HG03571 (cell line): ENCODE measurements at regions not wholly inside any gene's neighbourhood (a gene's known extent, or its start where the extent isn't known, plus 50 kb on each side); places are given as distances from the start of the nearest gene placed in this dataset.
"Not testable (repeated sequence)": the region's sequence is repeated elsewhere in the genome, so short reads cannot be mapped to it uniquely, and the experiment has no call there.

ENCODE experiments used
- ATAC-seq: cut with Tn5 transposase; IDR thresholded peaks from one replicate; pipeline ENCODE4 v1.9.1; 2021; ENCODE audit not compliant: unreplicated experiment

DNA sequence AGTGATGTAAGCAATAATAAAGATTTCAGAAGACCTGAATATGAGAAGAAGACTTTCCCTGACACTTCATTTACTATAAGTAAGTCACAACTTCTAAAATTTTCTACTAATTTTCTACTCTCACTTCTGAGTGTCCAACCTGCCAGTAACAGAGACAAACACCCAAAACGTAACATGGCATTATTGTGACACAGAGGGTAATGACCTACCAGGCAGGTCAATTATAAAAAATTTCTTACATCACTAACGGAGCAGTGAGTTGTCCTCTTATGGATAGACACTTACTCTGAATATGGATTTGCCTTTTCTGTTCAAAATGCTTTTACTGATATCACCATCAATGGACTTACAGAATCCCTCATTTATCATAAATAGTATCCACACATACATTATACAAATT, 405.9 kb upstream of the MAGEB16 start:
- ATAC-seq: no peak

- no peak for ATAC-seq
These were observed 391.8 kb upstream of the MAGEB16 start for GRCh38 chrX:35406386-35406785.

- no peak for ATAC-seq
These were observed 381.4 kb upstream of the MAGEB16 start for GRCh38 chrX:35416782-35417181.

DNA sequence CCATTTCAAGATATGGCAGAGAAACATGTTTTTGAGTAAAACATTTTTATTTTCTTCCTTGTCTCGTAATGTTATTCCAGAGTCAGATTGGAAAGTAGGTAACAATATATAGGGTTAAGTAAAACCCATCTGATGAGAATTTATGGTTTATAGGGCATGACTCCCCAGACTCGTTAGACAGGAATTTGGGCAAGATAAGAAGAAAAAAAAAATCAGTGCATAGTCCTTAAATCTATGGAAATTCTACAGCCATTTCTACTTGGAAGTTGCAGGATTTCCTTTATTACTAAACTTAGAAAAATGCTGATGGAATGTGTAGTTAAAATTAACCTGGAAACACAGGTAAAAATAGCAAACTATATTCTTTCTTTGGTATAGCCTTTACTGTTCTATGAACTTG, 366.1 kb upstream of the MAGEB16 start:
- no peak for ATAC-seq

GRCh38 chrX:35439034-35439660, 359.0 kb upstream of the MAGEB16 start:
- ATAC-seq: no peak

- ATAC-seq: no peak
These were observed 358.4 kb upstream of the MAGEB16 start for GRCh38 chrX:35439692-35440091.

DNA sequence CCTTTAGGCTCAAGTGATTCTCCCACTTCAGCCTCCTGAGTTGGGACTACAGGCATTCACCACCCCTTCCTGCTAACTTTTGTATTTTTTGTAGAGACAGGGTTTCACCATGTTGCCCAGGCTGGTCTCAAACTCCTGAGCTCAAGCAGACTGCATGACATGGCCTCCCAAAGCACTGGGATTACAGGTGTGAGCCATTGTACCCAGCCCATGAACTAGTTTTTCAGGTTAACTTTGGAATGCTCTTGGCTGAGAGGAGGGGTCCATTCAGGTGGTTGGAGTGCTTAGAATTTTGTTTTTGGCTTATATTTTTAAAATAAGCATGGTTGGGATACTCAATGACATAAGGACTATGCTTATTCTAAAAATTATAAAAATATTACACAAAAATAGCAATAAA, 355.7 kb upstream of the MAGEB16 start:
- ATAC-seq: no peak

GRCh38 chrX:35443091-35443582, 355.0 kb upstream of the MAGEB16 start:
- peak; percentile 49 for ATAC-seq

- ATAC-seq: no peak
These were observed 353.3 kb upstream of the MAGEB16 start for GRCh38 chrX:35444671-35445355.

- no peak for ATAC-seq
These were observed 352.2 kb upstream of the MAGEB16 start for GRCh38 chrX:35445912-35446311.

- no peak for ATAC-seq
These were observed 341.3 kb upstream of the MAGEB16 start for GRCh38 chrX:35456891-35457290.

GRCh38 chrX:35458142-35458541, 340.0 kb upstream of the MAGEB16 start:
- no peak for ATAC-seq

DNA sequence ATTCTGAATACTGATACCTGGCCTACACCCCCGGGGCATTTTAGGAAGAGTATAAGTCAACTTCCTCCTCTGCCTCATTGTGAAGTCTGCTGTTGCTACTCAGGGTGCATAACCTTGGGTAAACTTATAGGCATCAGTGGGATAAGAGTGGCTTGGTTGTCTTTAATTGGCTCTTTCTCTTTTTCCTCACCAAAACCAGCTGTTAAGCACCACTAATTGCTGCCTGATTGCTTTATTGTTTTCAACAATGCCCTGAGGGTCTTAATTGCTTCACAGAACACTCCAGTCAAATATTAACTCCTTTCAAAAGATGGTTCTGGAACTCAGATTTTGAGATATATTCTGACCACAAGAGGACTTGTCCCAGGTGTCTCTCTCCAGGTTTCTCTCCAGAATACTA, 337.0 kb upstream of the MAGEB16 start:
- no peak for ATAC-seq

DNA sequence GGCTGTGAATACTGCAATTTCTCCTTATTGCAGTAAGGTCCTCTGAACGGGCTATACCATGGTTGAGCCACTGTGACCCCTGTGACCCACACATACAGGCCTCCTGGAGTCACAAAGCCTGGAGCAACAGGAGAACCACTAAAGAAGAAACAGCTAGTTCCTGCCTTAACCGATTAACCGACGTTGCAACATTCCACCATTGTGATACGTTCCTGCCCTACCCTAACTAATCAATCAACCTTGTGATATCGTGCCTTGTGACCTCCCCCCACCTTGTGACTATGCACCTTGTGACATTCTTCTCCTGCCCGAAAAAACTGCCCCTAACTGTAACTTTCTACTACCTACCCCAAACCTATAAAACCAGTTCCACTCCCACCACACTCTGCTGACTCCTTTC, 301.5 kb upstream of the MAGEB16 start:
- not testable (repeated sequence) for ATAC-seq

GRCh38 chrX:35497453-35497852, 300.7 kb upstream of the MAGEB16 start:
- not testable (repeated sequence) for ATAC-seq

GRCh38 chrX:35499071-35499862, 298.9 kb upstream of the MAGEB16 start:
- no peak for ATAC-seq

DNA sequence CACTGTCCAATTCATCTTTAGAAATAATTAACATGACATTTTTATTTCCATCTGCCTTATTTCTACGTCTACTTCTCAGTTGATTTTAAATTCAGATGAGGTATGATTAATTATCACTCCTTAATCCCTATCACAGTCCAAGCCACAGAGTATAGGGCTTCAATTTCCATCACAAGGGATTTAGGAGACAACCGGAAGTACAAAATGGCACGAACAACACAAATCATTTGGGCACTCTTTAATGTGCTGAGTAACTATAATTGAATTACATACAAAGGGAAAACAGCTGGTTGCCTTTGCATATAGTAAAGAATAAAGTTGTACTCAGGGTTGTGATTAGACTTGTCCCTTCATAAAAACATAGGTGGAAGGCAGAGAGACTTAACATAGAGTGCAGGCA, 290.4 kb upstream of the MAGEB16 start:
- ATAC-seq: no peak

GRCh38 chrX:35548003-35548402, 250.1 kb upstream of the MAGEB16 start:
- ATAC-seq: not testable (repeated sequence)

DNA sequence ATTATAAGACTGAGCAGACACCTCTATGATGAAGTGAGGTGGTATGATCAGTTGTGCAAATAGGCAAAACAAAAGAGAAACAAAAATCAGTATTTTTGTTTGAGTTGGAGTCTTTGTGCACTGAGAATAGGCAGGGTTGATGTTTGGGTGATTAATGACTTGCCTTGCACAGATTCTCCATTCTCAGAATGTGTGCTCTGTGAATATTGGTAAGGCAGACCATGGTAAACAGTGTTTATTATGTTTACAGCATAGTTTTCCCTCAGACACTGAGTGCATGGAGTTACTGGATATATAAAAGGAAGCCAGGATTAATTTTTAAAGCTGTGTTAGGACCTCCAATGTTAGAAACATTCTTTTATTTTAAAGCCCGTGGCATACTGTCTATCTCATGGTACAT, 240.2 kb upstream of the MAGEB16 start:
- ATAC-seq: no peak

GRCh38 chrX:35561985-35562384, 236.2 kb upstream of the MAGEB16 start:
- no peak for ATAC-seq

- ATAC-seq: no peak
These were observed 235.7 kb upstream of the MAGEB16 start for GRCh38 chrX:35562395-35562794.

GRCh38 chrX:35590210-35590609, 207.9 kb upstream of the MAGEB16 start:
- no peak for ATAC-seq
